NT2/D1 (cell line): ENCODE measurements at regions not wholly inside any gene's neighbourhood (a gene's known extent, or its start where the extent isn't known, plus 50 kb on each side); places are given as distances from the start of the nearest gene placed in this dataset.

Experiments used
- YY1 ChIP-seq: IDR thresholded peaks from 2 replicates; pipeline ENCODE4 v1.6.1; 2011; ENCODE audit not compliant: insufficient read length, insufficient read depth
- ZNF274 ChIP-seq: IDR thresholded peaks from 2 replicates; pipeline ENCODE4 v1.6.1; 2011; ENCODE audit warnings: mild to moderate bottlenecking, low read depth, low read length

DNA sequence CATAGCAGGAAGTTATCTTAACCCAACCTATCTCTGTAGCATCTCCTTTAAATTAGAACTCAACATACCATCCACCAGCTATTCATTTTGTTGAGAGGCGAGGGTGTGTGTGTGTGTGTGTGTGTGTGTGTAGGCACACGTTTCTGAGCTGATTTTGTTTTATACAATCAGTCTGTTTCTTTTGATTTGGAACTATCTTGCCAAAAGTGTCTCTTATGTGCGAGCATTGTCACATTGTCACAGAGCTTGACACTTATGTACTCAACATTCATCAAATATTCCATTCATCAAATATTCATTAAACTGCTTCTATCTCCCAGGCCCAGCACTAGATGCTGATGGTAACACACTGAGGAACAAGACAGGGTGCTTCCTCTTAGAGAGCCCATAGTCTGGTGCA lies 180.4 kb downstream of the HAPSTR1 start:
- TF ChIP-seq ZNF274 = no peak
- no peak for TF ChIP-seq YY1
